HepG2 (cell line): ENCODE measurements at regions not wholly inside any gene's neighbourhood (a gene's known extent, or its start where the extent isn't known, plus 50 kb on each side); places are given as distances from the start of the nearest gene placed in this dataset.
A peak's percentile ranks its signal among the peaks of the same experiment; 100 is the strongest.

Source experiments
- ATAC-seq: fragments of 200-7000 bp; cut with Tn5 transposase; 3 replicates; pipeline ENCODE4 v1.9.1; 2020; ENCODE audit warnings: mild to moderate bottlenecking, moderate library complexity
- BruUV-seq: library from RNA; stranded (reverse); fragments of 400-500 nt; replicated peaks from 2 replicates; lab custom pipeline; 2021; lab: Mats Ljungman, UMichigan
- CTCF ChIA-PET: fragments of 300-600 bp; formaldehyde crosslinking; extraction: SDS; loops from one replicate; lab custom pipeline; 2021; ENCODE audit warnings: low total read pairs, inconsistent platforms, low intra/inter-chr PET ratio; lab: Yijun Ruan, JAX
- POLR2A ChIA-PET: fragments of 350-600 bp; sonication (Branson Sonifier 250); formaldehyde crosslinking; loops from one replicate; lab custom pipeline; 2020; ENCODE audit warnings: antibody characterized with exemption, inconsistent platforms; lab: Yijun Ruan, JAX
- DNase-seq: peaks from one replicate; pipeline ENCODE4 v3.0.0-alpha.2; 2015; ENCODE audit warnings: low spot score
- FAIRE-seq: peaks from 3 replicates; lab custom pipeline; 2011; peaks lifted over from hg19 to GRCh38; lab: Jason Lieb, UNC
- H2AFZ ChIP-seq: one replicate; pipeline ENCODE4 v1.6.1; 2011; ENCODE audit warnings: low read length, inconsistent platforms
- H3K27ac ChIP-seq: fragments of 300-600 bp; 3 replicates; pipeline ENCODE4 v1.8.0; 2011; ENCODE audit warnings: mixed run types, mild to moderate bottlenecking, mixed read lengths, low read length, inconsistent platforms; ENCODE audit not compliant: insufficient read depth; ENCODE audit errors: extremely low read length
- H3K27me3 ChIP-seq, 2 experiments: fragments of 200-600 bp in 1 of 2; 2 replicates in 1 of 2; 3 replicates in 1 of 2; pipeline versions ENCODE4 v1.6.0 to v1.8.0; 2011; ENCODE audit warnings: low read length in 2 of 2, mild to moderate bottlenecking in 2 of 2, moderate library complexity in 2 of 2, inconsistent platforms in 1 of 2; ENCODE audit not compliant: insufficient read depth in 2 of 2, control insufficient read depth in 1 of 2
- H3K36me3 ChIP-seq, 2 experiments: fragments of 200-600 bp in 1 of 2; replicated peaks in 1 of 2; 2 replicates in 1 of 2; 3 replicates in 1 of 2; pipeline versions ENCODE4 v1.5.1 to v1.8.0; 2011; ENCODE audit warnings: low read length in 2 of 2, inconsistent platforms in 1 of 2; ENCODE audit not compliant: insufficient read depth in 2 of 2, control insufficient read depth in 1 of 2
- H3K4me1 ChIP-seq: 2 replicates; pipeline ENCODE4 v1.5.1; 2012; ENCODE audit warnings: low read length, inconsistent platforms; ENCODE audit not compliant: insufficient read depth
- H3K4me2 ChIP-seq: 2 replicates; pipeline ENCODE4 v1.6.0; 2011; ENCODE audit warnings: low read depth, low read length, inconsistent platforms
- H3K4me3 ChIP-seq, 3 experiments: fragments of 200-600 bp in 1 of 3; sonication (generic), shearing (Covaris generic) in 1 of 3; replicated peaks in 1 of 3; 2 replicates each; pipeline ENCODE4 v1.5.1; 2011 to 2016; ENCODE audit warnings: low read length in 3 of 3, inconsistent platforms in 2 of 3, low read depth in 2 of 3, mild to moderate bottlenecking in 2 of 3, control low read depth in 1 of 3, mixed read lengths in 1 of 3; ENCODE audit not compliant: insufficient read depth in 1 of 3
- H3K79me2 ChIP-seq: one replicate; pipeline ENCODE4 v1.6.1; 2011; ENCODE audit warnings: low read length, inconsistent platforms; ENCODE audit not compliant: insufficient read depth
- H3K9ac ChIP-seq: 2 replicates; pipeline ENCODE4 v1.6.0; 2011; ENCODE audit warnings: mild to moderate bottlenecking, low read depth, low read length, inconsistent platforms; ENCODE audit not compliant: insufficient read depth
- H3K9me3 ChIP-seq: 2 replicates; pipeline ENCODE4 v1.5.1; 2012; ENCODE audit warnings: mild to moderate bottlenecking, low read length
- H4K20me1 ChIP-seq: 2 replicates; pipeline ENCODE4 v1.6.0; 2011; ENCODE audit warnings: inconsistent platforms, mild to moderate bottlenecking, low read length, moderate library complexity; ENCODE audit not compliant: insufficient read depth
- HHEX ChIP-seq: IDR thresholded peaks from 2 replicates; pipeline ENCODE4 v1.6.1; 2016; ENCODE audit warnings: control low read depth
- KLF16 ChIP-seq, 2 experiments: sonication (generic) in 1 of 2; formaldehyde crosslinking in 1 of 2; IDR thresholded peaks; 2 replicates each; pipeline versions ENCODE4 v1.6.1 to v1.8.0; 2016 to 2023; ENCODE audit warnings: missing genetic modification reagents in 2 of 2, missing compliant biosample characterization in 1 of 2
- MED8 ChIP-seq: sonication (generic); formaldehyde crosslinking; IDR thresholded peaks from 2 replicates; pipeline ENCODE4 v1.8.1; 2023; ENCODE audit warnings: mild to moderate bottlenecking, missing genetic modification reagents; ENCODE audit not compliant: insufficient replicate concordance
- NFATC3 ChIP-seq: sonication (generic); formaldehyde crosslinking; IDR thresholded peaks from 2 replicates; pipeline ENCODE4 v1.5.1; 2020; ENCODE audit warnings: mild to moderate bottlenecking, missing genetic modification reagents
- NR2F6 ChIP-seq, 2 experiments: IDR thresholded peaks; 2 replicates each; pipeline ENCODE4 v1.6.1; 2016; ENCODE audit warnings: antibody characterized with exemption in 1 of 2, mild to moderate bottlenecking in 1 of 2
- WGBS: methylation state at CpG from one replicate; pipeline ENCODE4 v1.1.6; 2017; ENCODE audit warnings: low lambda C conversion rate; 5-methylcytosine and 5-hydroxymethylcytosine counted together
- in situ Hi-C: cut with HindIII; loops from 2 replicates; pipeline ENCODE4 v1.10.0; 2017; ENCODE audit warnings: low pct_unique_long_range_greater_than_20kb; ENCODE audit not compliant: extremely low pct_ligation_motif_present
- intact Hi-C: fragments of 100-400 bp; cut with micrococcal nuclease; formaldehyde crosslinking; loops from one replicate; pipeline ENCODE4 v1.10.0; 2022; ENCODE audit not compliant: unreplicated experiment
- TF ChIP-seq, protein P1 (sequence below): sonication (generic); formaldehyde crosslinking; IDR thresholded peaks from 2 replicates; pipeline ENCODE4 v1.8.0; 2022; ENCODE audit warnings: mild to moderate bottlenecking, missing genetic modification reagents, moderate library complexity
- TF ChIP-seq, protein P2 (sequence below): sonication (generic); formaldehyde crosslinking; IDR thresholded peaks from 2 replicates; pipeline ENCODE4 v1.4.0; 2020; ENCODE audit warnings: mild to moderate bottlenecking, missing genetic modification reagents, borderline replicate concordance

DNA sequence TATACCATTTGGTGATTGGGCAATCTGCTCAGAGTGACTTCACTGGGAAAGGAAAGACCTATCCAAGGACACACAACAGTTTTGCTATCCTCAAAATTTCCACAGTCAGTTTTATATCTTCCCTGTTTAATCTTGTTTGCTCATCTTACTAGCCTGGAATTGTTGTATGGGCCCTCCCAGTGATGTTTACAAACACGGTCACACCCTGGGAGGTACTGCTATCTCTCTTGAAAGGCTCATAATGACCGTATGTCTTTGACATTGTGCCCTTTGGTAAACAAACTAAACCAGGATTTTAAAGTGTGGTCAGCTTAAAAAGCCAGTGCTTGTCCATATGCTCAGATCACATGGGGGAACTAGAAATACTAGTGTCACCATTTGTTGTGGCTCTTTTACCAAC lies 277.0 kb downstream of the CDH2 start:
- H3K4me1 ChIP-seq: no peaks in the 10 kb centered on the region
- H3K36me3 ChIP-seq: no peaks in the 10 kb centered on the region
- DNase-seq (peak; percentile 13), ATAC-seq (no peak), FAIRE-seq (no peak)
- no peak overlapping the region for H3K4me3 ChIP-seq
- 0% methylated on average over 2 of the region's 2 CpGs for WGBS
- H3K9me3 ChIP-seq: no peaks in the 10 kb centered on the region
- BruUV-seq: no TSS peak
- H2AFZ ChIP-seq: no peak overlapping the region
- ChIA-PET POLR2A (no interaction called here), CTCF (no interaction called here)
- in situ Hi-C loops: no loop called here
- no peak for TF ChIP-seq KLF16 (CRISPR knock-in tag; IDR thresholded peaks at IDR 0.05)
- TF ChIP-seq, protein P1, sequence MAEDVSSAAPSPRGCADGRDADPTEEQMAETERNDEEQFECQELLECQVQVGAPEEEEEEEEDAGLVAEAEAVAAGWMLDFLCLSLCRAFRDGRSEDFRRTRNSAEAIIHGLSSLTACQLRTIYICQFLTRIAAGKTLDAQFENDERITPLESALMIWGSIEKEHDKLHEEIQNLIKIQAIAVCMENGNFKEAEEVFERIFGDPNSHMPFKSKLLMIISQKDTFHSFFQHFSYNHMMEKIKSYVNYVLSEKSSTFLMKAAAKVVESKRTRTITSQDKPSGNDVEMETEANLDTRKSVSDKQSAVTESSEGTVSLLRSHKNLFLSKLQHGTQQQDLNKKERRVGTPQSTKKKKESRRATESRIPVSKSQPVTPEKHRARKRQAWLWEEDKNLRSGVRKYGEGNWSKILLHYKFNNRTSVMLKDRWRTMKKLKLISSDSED (CRISPR knock-in tag): no peak
- TF ChIP-seq, protein P2, sequence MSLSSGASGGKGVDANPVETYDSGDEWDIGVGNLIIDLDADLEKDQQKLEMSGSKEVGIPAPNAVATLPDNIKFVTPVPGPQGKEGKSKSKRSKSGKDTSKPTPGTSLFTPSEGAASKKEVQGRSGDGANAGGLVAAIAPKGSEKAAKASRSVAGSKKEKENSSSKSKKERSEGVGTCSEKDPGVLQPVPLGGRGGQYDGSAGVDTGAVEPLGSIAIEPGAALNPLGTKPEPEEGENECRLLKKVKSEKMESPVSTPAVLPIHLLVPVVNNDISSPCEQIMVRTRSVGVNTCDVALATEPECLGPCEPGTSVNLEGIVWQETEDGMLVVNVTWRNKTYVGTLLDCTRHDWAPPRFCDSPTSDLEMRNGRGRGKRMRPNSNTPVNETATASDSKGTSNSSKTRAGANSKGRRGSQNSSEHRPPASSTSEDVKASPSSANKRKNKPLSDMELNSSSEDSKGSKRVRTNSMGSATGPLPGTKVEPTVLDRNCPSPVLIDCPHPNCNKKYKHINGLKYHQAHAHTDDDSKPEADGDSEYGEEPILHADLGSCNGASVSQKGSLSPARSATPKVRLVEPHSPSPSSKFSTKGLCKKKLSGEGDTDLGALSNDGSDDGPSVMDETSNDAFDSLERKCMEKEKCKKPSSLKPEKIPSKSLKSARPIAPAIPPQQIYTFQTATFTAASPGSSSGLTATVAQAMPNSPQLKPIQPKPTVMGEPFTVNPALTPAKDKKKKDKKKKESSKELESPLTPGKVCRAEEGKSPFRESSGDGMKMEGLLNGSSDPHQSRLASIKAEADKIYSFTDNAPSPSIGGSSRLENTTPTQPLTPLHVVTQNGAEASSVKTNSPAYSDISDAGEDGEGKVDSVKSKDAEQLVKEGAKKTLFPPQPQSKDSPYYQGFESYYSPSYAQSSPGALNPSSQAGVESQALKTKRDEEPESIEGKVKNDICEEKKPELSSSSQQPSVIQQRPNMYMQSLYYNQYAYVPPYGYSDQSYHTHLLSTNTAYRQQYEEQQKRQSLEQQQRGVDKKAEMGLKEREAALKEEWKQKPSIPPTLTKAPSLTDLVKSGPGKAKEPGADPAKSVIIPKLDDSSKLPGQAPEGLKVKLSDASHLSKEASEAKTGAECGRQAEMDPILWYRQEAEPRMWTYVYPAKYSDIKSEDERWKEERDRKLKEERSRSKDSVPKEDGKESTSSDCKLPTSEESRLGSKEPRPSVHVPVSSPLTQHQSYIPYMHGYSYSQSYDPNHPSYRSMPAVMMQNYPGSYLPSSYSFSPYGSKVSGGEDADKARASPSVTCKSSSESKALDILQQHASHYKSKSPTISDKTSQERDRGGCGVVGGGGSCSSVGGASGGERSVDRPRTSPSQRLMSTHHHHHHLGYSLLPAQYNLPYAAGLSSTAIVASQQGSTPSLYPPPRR (CRISPR knock-in tag): peak; percentile 50; the same call in 1 of the 2 replicates
- peak; percentile 30; the same call in 1 of the 2 replicates for TF ChIP-seq NR2F6 (IDR thresholded peaks at IDR 0.05)
- TF ChIP-seq NR2F6 (CRISPR knock-in tag; IDR thresholded peaks at IDR 0.05): no peak
- no peak for TF ChIP-seq MED8
- TF ChIP-seq NFATC3: no peak
- TF ChIP-seq HHEX (CRISPR knock-in tag): 0 out of 2 replicates have a peak, but pooled peaks have one; percentile 18
- no peak overlapping the region for H3K9ac ChIP-seq
- H3K27ac ChIP-seq: no peak overlapping the region
- no peaks in the 10 kb centered on the region for H3K27me3 ChIP-seq
- H3K79me2 ChIP-seq: no peaks in the 10 kb centered on the region
- no peaks in the 10 kb centered on the region for H4K20me1 ChIP-seq
- intact Hi-C loops: no loop called here
- H3K4me2 ChIP-seq: no peak overlapping the region
